Breast epithelium (tissue), 3 donors: ENCODE measurements at regions not wholly inside any gene's neighbourhood (a gene's known extent, or its start where the extent isn't known, plus 50 kb on each side); places are given as distances from the start of the nearest gene placed in this dataset.

Experiments
- POLR2A ChIP-seq: fragments of 450-650 bp; IDR thresholded peaks from one replicate; pipeline ENCODE4 v1.6.1; 2016; ENCODE audit warnings: antibody characterized with exemption, mild to moderate bottlenecking, moderate library complexity
- POLR2AphosphoS5 ChIP-seq, 3 donors: sonication (generic); formaldehyde crosslinking; IDR thresholded peaks; one replicate each; pipeline ENCODE4 v1.6.1; 2017; ENCODE audit warnings: antibody characterized with exemption in 3 of 3

DNA sequence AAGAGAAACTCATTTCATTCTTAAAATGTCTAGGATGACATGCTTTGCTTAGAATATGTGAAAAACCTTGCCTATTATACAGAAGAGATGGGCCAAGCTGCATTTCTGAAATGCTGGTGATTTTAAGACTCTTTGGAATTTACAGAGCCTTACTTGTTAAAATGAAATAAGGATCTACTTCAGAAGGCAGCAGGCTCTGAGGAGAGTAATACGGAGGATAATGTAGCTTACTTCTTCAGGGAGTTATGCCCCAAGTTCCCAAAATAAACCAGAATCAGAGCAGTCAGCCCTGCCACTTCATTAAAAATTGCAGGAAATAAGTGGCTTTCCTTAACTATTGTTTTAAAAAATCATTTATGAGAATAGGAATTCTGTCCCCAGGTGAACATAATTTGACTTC, 1000.3 kb upstream of the RAG2 start:
- TF ChIP-seq POLR2A: no peak
- no peak for TF ChIP-seq POLR2AphosphoS5 (IDR thresholded peaks at IDR 0.05)
